GM23338 (cell line): ENCODE measurements at regions not wholly inside any gene's neighbourhood (a gene's known extent, or its start where the extent isn't known, plus 50 kb on each side); places are given as distances from the start of the nearest gene placed in this dataset.
A peak's percentile ranks its signal among the peaks of the same experiment; 100 is the strongest.
"Not testable (repeated sequence)": the region's sequence is repeated elsewhere in the genome, so short reads cannot be mapped to it uniquely, and the experiment has no call there.

Source experiments
- ATAC-seq: fragments of 200-7000 bp; cut with Tn5 transposase; 3 replicates; pipeline ENCODE4 v1.9.1; 2020
- DNase-seq: peaks from one replicate; pipeline ENCODE4 v3.0.0-alpha.2; 2015; ENCODE audit warnings: low spot score
- H2AFZ ChIP-seq: fragments of 200-600 bp; sonication (generic); 2 replicates; pipeline ENCODE4 v1.8.0; 2016; ENCODE audit warnings: antibody characterized with exemption, mild to moderate bottlenecking, moderate library complexity
- H3F3A ChIP-seq: fragments of 200-600 bp; sonication (generic); replicated peaks from 2 replicates; pipeline ENCODE4 v1.8.0; 2017; ENCODE audit warnings: antibody characterized with exemption, mixed run types, low read depth
- H3K27ac ChIP-seq: fragments of 200-600 bp; sonication (generic); 2 replicates; pipeline ENCODE4 v1.6.1; 2016; ENCODE audit warnings: low read depth
- H3K27me3 ChIP-seq: fragments of 200-600 bp; sonication (generic); 2 replicates; pipeline ENCODE4 v1.8.0; 2016; ENCODE audit warnings: mild to moderate bottlenecking, mixed run types, moderate library complexity; ENCODE audit not compliant: insufficient read depth
- H3K36me3 ChIP-seq: fragments of 200-600 bp; sonication (generic); 2 replicates; pipeline ENCODE4 v1.8.0; 2016; ENCODE audit warnings: mild to moderate bottlenecking; ENCODE audit not compliant: insufficient read depth
- H3K4me1 ChIP-seq: fragments of 200-600 bp; sonication (generic); 2 replicates; pipeline ENCODE4 v1.8.0; 2016; ENCODE audit warnings: mild to moderate bottlenecking, moderate library complexity; ENCODE audit not compliant: insufficient read depth
- H3K4me2 ChIP-seq: fragments of 200-600 bp; sonication (generic); 2 replicates; pipeline ENCODE4 v1.7.1; 2017; ENCODE audit warnings: mixed run types
- H3K4me3 ChIP-seq: fragments of 200-600 bp; sonication (generic); 2 replicates; pipeline ENCODE4 v1.6.1; 2016; ENCODE audit warnings: mixed run types
- H3K79me2 ChIP-seq: fragments of 200-600 bp; sonication (generic); replicated peaks from 2 replicates; pipeline ENCODE4 v1.8.0; 2017; ENCODE audit warnings: mild to moderate bottlenecking; ENCODE audit not compliant: insufficient read depth
- H3K9me2 ChIP-seq: fragments of 200-600 bp; sonication (generic); 2 replicates; pipeline ENCODE4 v1.8.0; 2017; ENCODE audit not compliant: insufficient read depth
- H4K20me1 ChIP-seq: fragments of 200-600 bp; sonication (generic); replicated peaks from 2 replicates; pipeline ENCODE4 v1.8.0; 2017; ENCODE audit warnings: mild to moderate bottlenecking; ENCODE audit not compliant: insufficient read depth
- H3K27ac Mint-ChIP-seq: 2 replicates; pipeline ENCODE4 v1.8.0; 2020; ENCODE audit warnings: inconsistent platforms, mild to moderate bottlenecking, moderate library complexity, mixed read lengths
- H3K27me3 Mint-ChIP-seq: 3 replicates; pipeline ENCODE4 v1.8.0; 2022; ENCODE audit warnings: low read depth, mild to moderate bottlenecking, moderate library complexity, mixed read lengths, inconsistent platforms; ENCODE audit not compliant: insufficient read depth, poor library complexity
- H3K36me3 Mint-ChIP-seq: 3 replicates; pipeline ENCODE4 v1.8.0; 2021; ENCODE audit warnings: low read depth, mild to moderate bottlenecking, inconsistent platforms, moderate library complexity, mixed read lengths
- H3K4me1 Mint-ChIP-seq: 3 replicates; pipeline ENCODE4 v1.8.0; 2020; ENCODE audit warnings: mild to moderate bottlenecking, inconsistent platforms, mixed read lengths
- H3K4me3 Mint-ChIP-seq: 3 replicates; pipeline ENCODE4 v1.8.0; 2021; ENCODE audit warnings: moderate library complexity, mild to moderate bottlenecking, inconsistent platforms, mixed read lengths
- H3K9me3 Mint-ChIP-seq: 3 replicates; pipeline ENCODE4 v1.8.0; 2020; ENCODE audit warnings: moderate library complexity, mild to moderate bottlenecking, inconsistent platforms, mixed read lengths
- EZH2 ChIP-seq: fragments of 200-600 bp; sonication (generic); IDR thresholded peaks from one replicate; pipeline ENCODE4 v1.8.0; 2017; ENCODE audit warnings: antibody characterized with exemption, mild to moderate bottlenecking, low read depth; ENCODE audit not compliant: unreplicated experiment
- NANOG ChIP-seq: IDR thresholded peaks from 2 replicates; pipeline ENCODE4 v1.6.1; 2016; ENCODE audit warnings: antibody characterized with exemption, borderline replicate concordance
- POLR2AphosphoS5 ChIP-seq: IDR thresholded peaks from 2 replicates; pipeline ENCODE4 v1.6.1; 2016; ENCODE audit warnings: antibody characterized with exemption, low read depth
- TF ChIP-seq, protein P1 (sequence below), 2 experiments: fragments of 200-600 bp in 1 of 2; sonication (generic) in 1 of 2; conservative IDR thresholded peaks; 2 replicates each; pipeline versions ENCODE4 v1.5.1 to v1.6.1; 2016 to 2017; ENCODE audit warnings: antibody characterized with exemption in 2 of 2, low read depth in 2 of 2, mild to moderate bottlenecking in 2 of 2, moderate library complexity in 1 of 2

DNA sequence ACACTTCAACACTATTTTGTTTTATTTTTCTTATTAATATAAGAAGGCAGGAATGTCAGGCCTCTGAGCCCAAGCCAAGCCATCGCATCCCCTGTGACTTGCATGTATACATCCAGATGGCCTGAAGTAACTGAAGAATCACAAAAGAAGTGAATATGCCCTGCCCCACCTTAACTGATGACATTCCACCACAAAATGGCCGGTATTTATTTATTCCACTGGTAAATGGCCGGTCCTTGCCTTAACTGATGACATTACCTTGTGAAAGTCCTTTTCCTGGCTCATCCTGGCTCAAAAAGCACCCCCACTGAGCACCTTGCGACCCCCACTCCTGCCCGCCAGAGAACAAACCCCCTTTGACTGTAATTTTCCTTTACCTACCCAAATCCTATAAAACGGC, 111.9 kb upstream of the HTR2C start:
- not testable (repeated sequence) for H3K4me2 ChIP-seq, H3F3A ChIP-seq, H3K27me3 ChIP-seq, H3K9me2 ChIP-seq, H3K36me3 ChIP-seq, DNase-seq, H3K4me1 ChIP-seq, H3K9me3 Mint-ChIP-seq, H4K20me1 ChIP-seq, H2AFZ ChIP-seq
- peak overlapping the region; percentile 12; the same call in 1 of the 2 replicates for H3K4me3 ChIP-seq
- Mint-ChIP-seq H3K4me3 (peak overlapping the region; percentile 76), H3K27me3 (peaks cover 18% of the 10 kb centered on the region), H3K27ac (peak overlapping the region; percentile 99), H3K4me1 (peaks cover 17% of the 10 kb centered on the region), H3K36me3 (peaks cover 50% of the 10 kb centered on the region)
- H3K27ac ChIP-seq = peak overlapping the region; percentile 96
- TF ChIP-seq NANOG = 0 out of 2 replicates have a peak, but pooled peaks have one; percentile 15
- peaks cover 25% of the 10 kb centered on the region for H3K79me2 ChIP-seq
- ATAC-seq = peak; percentile 56

DNA sequence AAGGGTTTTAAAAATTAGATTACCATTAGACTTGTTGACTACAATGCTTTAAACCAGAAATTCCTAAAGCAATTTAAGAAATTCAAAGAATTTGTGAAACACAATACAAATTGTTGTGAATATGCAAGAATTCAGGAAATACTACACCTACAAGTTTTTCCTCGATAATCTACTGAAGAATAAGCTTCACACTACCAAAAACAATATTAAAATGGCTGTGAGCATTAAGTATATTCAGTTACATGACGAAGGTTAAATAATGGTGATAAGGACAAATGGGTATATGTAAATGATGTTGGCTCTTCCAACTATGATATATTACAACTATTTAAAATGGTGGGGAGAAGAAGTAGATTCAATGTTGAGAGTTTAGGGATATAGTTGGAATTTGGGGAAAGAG, 111.1 kb upstream of the HTR2C start:
- H3K27ac ChIP-seq = peak overlapping the region; percentile 96
- no peaks in the 10 kb centered on the region for H3K9me2 ChIP-seq
- peaks cover 4% of the 10 kb centered on the region for H3K9me3 Mint-ChIP-seq

DNA sequence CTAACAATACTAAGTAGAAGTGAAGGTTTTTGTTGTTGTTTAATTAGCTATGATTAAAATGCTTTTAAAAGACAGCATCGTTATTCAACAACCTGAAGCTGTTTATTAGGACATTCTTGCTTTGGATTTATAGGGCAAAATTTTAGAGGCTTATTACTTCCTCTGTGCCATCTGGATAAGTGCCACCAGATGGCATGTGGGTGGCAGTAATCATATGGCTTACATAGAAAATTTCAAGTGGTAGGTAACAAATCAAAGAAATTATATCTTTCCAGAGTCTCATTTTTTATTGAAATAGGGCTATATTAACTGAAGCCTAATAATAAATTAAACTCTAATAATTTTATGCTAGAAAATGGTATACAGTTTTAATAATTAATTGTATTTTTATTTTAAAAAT, 83.3 kb upstream of the HTR2C start:
- ATAC-seq (no peak), DNase-seq (no peak)
- no peaks in the 10 kb centered on the region for H3K27me3 Mint-ChIP-seq
- Histone ChIP-seq H3K4me1 (no peaks in the 10 kb centered on the region), H4K20me1 (no peaks in the 10 kb centered on the region), H3K27me3 (no peaks in the 10 kb centered on the region), H3K4me2 (no peak overlapping the region), H3K79me2 (no peaks in the 10 kb centered on the region), H3K36me3 (no peaks in the 10 kb centered on the region), H3K4me3 (no peak overlapping the region), H2AFZ (no peak overlapping the region), H3F3A (no peaks in the 10 kb centered on the region), H3K9me2 (no peaks in the 10 kb centered on the region), H3K27ac (no peak overlapping the region)
- no peaks in the 10 kb centered on the region for H3K4me1 Mint-ChIP-seq
- no peak overlapping the region for H3K27ac Mint-ChIP-seq
- no peak overlapping the region for H3K4me3 Mint-ChIP-seq
- no peak for TF ChIP-seq NANOG
- TF ChIP-seq, protein P1, sequence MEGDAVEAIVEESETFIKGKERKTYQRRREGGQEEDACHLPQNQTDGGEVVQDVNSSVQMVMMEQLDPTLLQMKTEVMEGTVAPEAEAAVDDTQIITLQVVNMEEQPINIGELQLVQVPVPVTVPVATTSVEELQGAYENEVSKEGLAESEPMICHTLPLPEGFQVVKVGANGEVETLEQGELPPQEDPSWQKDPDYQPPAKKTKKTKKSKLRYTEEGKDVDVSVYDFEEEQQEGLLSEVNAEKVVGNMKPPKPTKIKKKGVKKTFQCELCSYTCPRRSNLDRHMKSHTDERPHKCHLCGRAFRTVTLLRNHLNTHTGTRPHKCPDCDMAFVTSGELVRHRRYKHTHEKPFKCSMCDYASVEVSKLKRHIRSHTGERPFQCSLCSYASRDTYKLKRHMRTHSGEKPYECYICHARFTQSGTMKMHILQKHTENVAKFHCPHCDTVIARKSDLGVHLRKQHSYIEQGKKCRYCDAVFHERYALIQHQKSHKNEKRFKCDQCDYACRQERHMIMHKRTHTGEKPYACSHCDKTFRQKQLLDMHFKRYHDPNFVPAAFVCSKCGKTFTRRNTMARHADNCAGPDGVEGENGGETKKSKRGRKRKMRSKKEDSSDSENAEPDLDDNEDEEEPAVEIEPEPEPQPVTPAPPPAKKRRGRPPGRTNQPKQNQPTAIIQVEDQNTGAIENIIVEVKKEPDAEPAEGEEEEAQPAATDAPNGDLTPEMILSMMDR (conservative IDR thresholded peaks at IDR 0.05; ENCODE audit: low read depth in 2 of 2) = peak in 1 of 2 experiments; percentile 15; a peak in 1 of 4 replicates
- H3K36me3 Mint-ChIP-seq = no peaks in the 10 kb centered on the region
- H3K9me3 Mint-ChIP-seq = no peaks in the 10 kb centered on the region

More for the DNA sequence above, 111.1 kb upstream of the HTR2C start:
- Histone ChIP-seq H3F3A (no peaks in the 10 kb centered on the region), H3K4me1 (0 out of 2 replicates have a peak, but pooled peaks cover 6% of the 10 kb centered on the region), H4K20me1 (no peaks in the 10 kb centered on the region), H2AFZ (no peak overlapping the region), H3K79me2 (peaks cover 17% of the 10 kb centered on the region), H3K4me3 (no peak overlapping the region), H3K4me2 (no peak overlapping the region), H3K36me3 (no peaks in the 10 kb centered on the region), H3K27me3 (no peaks in the 10 kb centered on the region)
- peaks cover 15% of the 10 kb centered on the region for H3K27me3 Mint-ChIP-seq
- H3K27ac Mint-ChIP-seq = peak overlapping the region; percentile 99
- peaks cover 17% of the 10 kb centered on the region for H3K4me1 Mint-ChIP-seq
- peak; percentile 68 for DNase-seq
- ATAC-seq = peak; percentile 58
- H3K36me3 Mint-ChIP-seq = peaks cover 42% of the 10 kb centered on the region
- 0 out of 2 replicates have a peak, but pooled peaks have one; percentile 56 for TF ChIP-seq POLR2AphosphoS5
- TF ChIP-seq EZH2 = no peak
- peak; percentile 55 for TF ChIP-seq NANOG
- peak overlapping the region; percentile 76 for H3K4me3 Mint-ChIP-seq
